GM12873 (cell line): ENCODE measurements at regions not wholly inside any gene's neighbourhood (a gene's known extent, or its start where the extent isn't known, plus 50 kb on each side); places are given as distances from the start of the nearest gene placed in this dataset.

Experiments
- TF ChIP-seq, protein P1 (sequence below): IDR thresholded peaks from 2 replicates; pipeline ENCODE4 v1.5.1; 2012; ENCODE audit warnings: low read depth, mild to moderate bottlenecking, moderate library complexity, low read length, control low read depth; ENCODE audit not compliant: insufficient read depth; ENCODE audit errors: missing control alignments

- TF ChIP-seq, protein P1, sequence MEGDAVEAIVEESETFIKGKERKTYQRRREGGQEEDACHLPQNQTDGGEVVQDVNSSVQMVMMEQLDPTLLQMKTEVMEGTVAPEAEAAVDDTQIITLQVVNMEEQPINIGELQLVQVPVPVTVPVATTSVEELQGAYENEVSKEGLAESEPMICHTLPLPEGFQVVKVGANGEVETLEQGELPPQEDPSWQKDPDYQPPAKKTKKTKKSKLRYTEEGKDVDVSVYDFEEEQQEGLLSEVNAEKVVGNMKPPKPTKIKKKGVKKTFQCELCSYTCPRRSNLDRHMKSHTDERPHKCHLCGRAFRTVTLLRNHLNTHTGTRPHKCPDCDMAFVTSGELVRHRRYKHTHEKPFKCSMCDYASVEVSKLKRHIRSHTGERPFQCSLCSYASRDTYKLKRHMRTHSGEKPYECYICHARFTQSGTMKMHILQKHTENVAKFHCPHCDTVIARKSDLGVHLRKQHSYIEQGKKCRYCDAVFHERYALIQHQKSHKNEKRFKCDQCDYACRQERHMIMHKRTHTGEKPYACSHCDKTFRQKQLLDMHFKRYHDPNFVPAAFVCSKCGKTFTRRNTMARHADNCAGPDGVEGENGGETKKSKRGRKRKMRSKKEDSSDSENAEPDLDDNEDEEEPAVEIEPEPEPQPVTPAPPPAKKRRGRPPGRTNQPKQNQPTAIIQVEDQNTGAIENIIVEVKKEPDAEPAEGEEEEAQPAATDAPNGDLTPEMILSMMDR, result no peak
Observed at GRCh38 chr18:30277676-30278075, 764.9 kb downstream of the DSC3 start.

DNA sequence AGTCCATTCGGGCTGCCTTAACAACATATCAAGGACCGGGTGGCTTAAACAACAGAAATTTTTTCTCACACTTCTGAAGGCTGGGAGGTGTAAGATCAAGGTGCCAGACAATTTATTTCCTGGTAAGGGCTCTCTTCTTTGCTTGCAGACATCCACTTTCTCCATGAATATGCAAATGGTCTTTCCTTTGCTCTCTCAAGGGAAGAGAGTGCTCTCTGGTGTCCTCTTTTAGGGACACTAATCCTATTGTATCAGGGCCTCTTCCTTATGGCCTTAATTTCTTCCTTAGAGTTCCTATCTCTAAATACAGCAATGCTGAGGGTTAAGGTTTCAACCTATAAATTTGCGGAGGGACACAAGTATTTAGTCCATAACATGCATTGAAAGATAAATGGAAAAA, 770.8 kb downstream of the DSC3 start:
- TF ChIP-seq, protein P1, result no peak

DNA sequence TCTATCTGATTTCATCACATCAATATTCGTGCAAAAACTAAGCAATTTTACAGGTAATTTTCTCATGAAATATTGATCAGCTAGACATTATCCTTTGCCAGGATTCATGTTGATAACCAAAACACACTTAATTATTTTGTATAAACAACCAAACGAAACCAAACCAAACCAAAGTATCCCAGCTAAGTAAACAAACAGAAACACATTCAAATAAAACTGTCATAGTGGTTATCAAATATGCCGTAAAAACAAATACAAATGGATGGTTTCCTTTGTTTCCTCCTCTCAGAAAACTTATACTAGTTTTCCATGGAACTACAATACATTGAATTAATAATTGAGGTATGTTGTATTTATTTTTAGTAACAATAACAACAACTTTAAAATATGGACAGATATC, 777.4 kb downstream of the DSC3 start:
- TF ChIP-seq, protein P1, result no peak

DNA sequence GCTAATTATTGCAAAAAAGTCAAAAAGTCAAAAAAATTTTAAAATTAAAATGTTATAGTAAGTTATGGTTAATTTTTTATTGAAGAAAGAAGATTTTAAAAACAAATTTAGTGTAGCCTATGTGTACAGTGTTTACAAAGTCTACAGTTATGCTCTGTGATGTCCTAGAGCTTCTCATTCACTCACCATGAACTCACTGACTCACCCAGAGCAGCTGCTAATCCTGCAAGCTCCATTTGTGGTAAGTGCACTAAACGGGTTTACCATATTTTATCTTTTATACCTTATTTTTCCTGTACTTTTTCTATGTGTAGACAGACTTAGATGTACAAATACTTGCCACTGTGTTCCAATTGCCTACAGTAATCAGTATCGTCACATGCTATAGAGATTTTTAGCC, 788.2 kb downstream of the DSC3 start:
- TF ChIP-seq, protein P1, result no peak

DNA sequence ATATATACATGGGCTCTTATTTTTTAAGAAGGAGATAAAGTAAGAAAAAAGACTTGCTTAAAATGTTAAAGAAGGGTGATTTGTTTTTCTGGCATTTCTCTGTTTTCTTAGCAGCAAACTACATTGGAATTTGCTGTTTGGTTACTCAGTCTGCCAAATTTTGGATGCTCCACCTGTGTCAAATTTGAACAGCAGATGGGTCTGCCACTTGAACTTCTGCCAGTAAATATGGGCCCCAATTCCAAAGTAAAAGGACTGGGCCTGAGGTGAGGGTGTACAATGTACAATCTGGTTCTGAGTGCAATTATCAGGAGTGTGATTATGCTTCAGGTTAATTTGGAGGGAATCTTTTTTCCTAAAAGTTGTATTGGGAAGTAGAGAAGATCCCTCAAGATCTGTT, 794.5 kb downstream of the DSC3 start:
- TF ChIP-seq, protein P1, result no peak

- TF ChIP-seq, protein P1, result no peak
Observed at GRCh38 chr18:30245766-30246455, 796.6 kb downstream of the DSC3 start.

GRCh38 chr18:30234755-30235154, 807.8 kb downstream of the DSC3 start:
- TF ChIP-seq, protein P1, result no peak
